ENCODE measurements at regions not wholly inside any gene's neighbourhood (a gene's known extent, or its start where the extent isn't known, plus 50 kb on each side); places are given as distances from the start of the nearest gene placed in this dataset.

GRCh38 chr13:112171570-112171965 is 104.6 kb downstream of the SOX1 start:
- no peaks in the 10 kb centered on the region for H3K27me3 ChIP-seq
- no peaks in the 10 kb centered on the region for H3K4me1 ChIP-seq
- ATAC-seq: no peak
- no peak overlapping the region for H3K27ac ChIP-seq
- H3K4me3 ChIP-seq: no peak overlapping the region
- intact Hi-C loops (cut with DNase I; ENCODE audit: low total_unique reads) (no loop called here), in situ Hi-C loops (cut with MboI; ENCODE audit: low sequenced_read_pairs in 4 of 4) (no loop called here)
- no peaks in the 10 kb centered on the region for H3K9me3 ChIP-seq
- H3K36me3 ChIP-seq: no peaks in the 10 kb centered on the region
- TF ChIP-seq CTCF (IDR thresholded peaks at IDR 0.05 in 4 of 5, conservative IDR thresholded peaks at IDR 0.05 in 1 of 5) (no peak), POLR2A (IDR thresholded peaks at IDR 0.05) (no peak)
- DNase-seq: no peak

DNA sequence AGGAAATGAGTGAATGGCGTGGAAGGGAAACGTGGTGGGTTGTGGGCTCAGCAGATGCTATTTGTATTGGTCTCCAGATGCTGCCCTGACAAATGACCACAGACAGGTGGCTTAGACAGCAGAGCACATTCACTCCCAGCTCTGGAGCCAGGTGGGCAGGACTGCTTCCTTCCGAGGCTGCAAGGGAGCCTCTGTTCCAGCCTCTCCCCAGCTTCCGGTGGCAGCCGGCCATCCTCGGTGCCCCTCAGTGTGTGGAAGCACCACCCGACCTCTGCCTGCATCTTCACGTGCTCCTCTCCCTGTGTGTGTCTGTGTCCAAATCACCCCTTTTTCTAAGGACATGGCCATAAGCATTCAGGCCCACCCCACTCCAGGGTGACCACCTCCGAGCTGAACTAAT is 105.1 kb downstream of the SOX1 start:
- Histone ChIP-seq H3K4me3 (no peak overlapping the region), H3K27ac (no peak overlapping the region), H3K27me3 (no peaks in the 10 kb centered on the region), H3K4me1 (no peaks in the 10 kb centered on the region), H3K9me3 (no peaks in the 10 kb centered on the region), H3K36me3 (no peaks in the 10 kb centered on the region)
- intact Hi-C loops (cut with DNase I; ENCODE audit: low total_unique reads): no loop called here
- in situ Hi-C loops (cut with MboI; ENCODE audit: low sequenced_read_pairs in 4 of 4): no loop called here
- DNase-seq: no peak
- TF ChIP-seq CTCF (IDR thresholded peaks at IDR 0.05 in 4 of 5, conservative IDR thresholded peaks at IDR 0.05 in 1 of 5) (no peak), POLR2A (IDR thresholded peaks at IDR 0.05) (no peak)
- no peak for ATAC-seq

GRCh38 chr13:112172641-112173251 is 105.8 kb downstream of the SOX1 start:
- TF ChIP-seq POLR2A (IDR thresholded peaks at IDR 0.05) (no peak), CTCF (IDR thresholded peaks at IDR 0.05 in 4 of 5, conservative IDR thresholded peaks at IDR 0.05 in 1 of 5) (no peak)
- H3K36me3 ChIP-seq: no peaks in the 10 kb centered on the region

DNA sequence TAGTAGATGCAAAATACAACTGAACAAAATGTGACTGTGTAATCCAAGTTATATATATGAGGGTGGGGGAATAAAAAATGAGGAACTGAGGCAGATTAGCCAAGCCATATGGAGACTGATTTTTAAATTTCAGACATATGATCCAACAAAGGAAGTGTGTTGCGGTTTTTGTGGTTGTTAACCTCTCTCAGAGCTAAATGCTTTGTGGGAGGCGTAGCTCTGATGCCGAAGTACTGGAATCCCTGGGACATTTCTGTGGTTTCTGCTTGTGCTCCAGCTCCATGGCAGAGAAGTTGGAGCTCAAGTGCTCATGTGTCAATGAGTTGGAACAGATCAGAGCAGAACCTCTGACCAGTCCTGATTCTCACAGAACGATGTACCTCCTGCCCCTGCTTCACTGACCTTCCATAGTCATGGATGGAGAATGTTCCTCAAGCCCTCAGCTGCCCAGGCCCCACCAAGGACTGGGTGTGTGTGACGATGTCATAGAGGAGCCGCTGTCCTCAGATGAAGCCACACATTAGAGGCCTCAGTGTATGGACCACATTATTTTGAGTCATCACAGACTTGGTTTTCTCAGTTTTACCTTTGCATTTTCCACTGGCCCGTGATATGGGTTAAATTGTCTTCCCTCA is 107.6 kb downstream of the SOX1 start:
- Histone ChIP-seq H3K27me3 (no peaks in the 10 kb centered on the region), H3K36me3 (no peaks in the 10 kb centered on the region), H3K4me1 (no peaks in the 10 kb centered on the region), H3K4me3 (no peak overlapping the region), H3K9me3 (no peaks in the 10 kb centered on the region), H3K27ac (no peak overlapping the region)
- TF ChIP-seq CTCF (IDR thresholded peaks at IDR 0.05 in 4 of 5, conservative IDR thresholded peaks at IDR 0.05 in 1 of 5): no peak
- no peak for TF ChIP-seq POLR2A (IDR thresholded peaks at IDR 0.05)
- no peak for ATAC-seq
- DNase-seq: no peak
- in situ Hi-C loops (cut with MboI; ENCODE audit: low sequenced_read_pairs in 4 of 4): no loop called here
- intact Hi-C loops (cut with DNase I; ENCODE audit: low total_unique reads): no loop called here

More at GRCh38 chr13:112172641-112173251, 105.8 kb downstream of the SOX1 start:
- H3K4me3 ChIP-seq: no peak overlapping the region
- no peaks in the 10 kb centered on the region for H3K27me3 ChIP-seq
- H3K4me1 ChIP-seq: no peaks in the 10 kb centered on the region
- in situ Hi-C loops (cut with MboI; ENCODE audit: low sequenced_read_pairs in 4 of 4): no loop called here
- intact Hi-C loops (cut with DNase I; ENCODE audit: low total_unique reads): no loop called here
- ATAC-seq (no peak), DNase-seq (no peak)
- H3K9me3 ChIP-seq: no peaks in the 10 kb centered on the region
- no peak overlapping the region for H3K27ac ChIP-seq
